ENCODE measurements at regions not wholly inside any gene's neighbourhood (a gene's known extent, or its start where the extent isn't known, plus 50 kb on each side); places are given as distances from the start of the nearest gene placed in this dataset.
"Not testable (repeated sequence)": the region's sequence is repeated elsewhere in the genome, so short reads cannot be mapped to it uniquely, and the experiment has no call there.

- no peak overlapping the region for H3K4me3 ChIP-seq (ENCODE audit: low read depth, low read length)
- H3K27me3 ChIP-seq (ENCODE audit: control insufficient read depth, insufficient read depth, low read length), result no peaks in the 10 kb centered on the region
- no peaks in the 10 kb centered on the region for H3K4me1 ChIP-seq (ENCODE audit: control insufficient read depth, insufficient read depth, low read length)
- no peaks in the 10 kb centered on the region for H3K9me3 ChIP-seq (ENCODE audit: control insufficient read depth, insufficient read depth, low read length)
- DNase-seq (ENCODE audit: low read depth in 4 of 6, low spot score in 6 of 6), result no peak
- no peaks in the 10 kb centered on the region for H3K36me3 ChIP-seq (ENCODE audit: control insufficient read depth, insufficient read depth, low read length)
- H3K27ac ChIP-seq (ENCODE audit: low read depth, low read length), result no peak overlapping the region
Observed at GRCh38 chr13:80903911-80904310, 563.0 kb upstream of the SPRY2 start.

DNA sequence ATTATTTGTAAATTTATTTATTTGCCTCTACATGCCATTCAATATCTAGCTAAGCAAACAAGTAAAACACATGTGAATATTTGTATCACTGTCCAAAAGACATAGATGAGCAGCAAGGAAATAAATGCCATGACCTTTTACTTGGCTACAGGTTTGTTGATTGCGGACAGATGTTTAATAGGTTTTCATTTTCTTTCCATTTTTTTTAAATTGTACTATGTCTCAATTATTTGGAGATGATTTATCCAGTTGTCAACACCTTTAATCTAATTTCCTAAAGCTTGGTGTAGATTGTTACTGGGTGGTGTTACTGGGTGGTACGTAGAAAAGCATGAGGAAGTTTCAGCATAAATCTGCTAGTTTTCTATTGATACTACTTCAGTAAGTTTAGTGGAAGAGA, 560.6 kb upstream of the SPRY2 start:
- no CpG with 5 or more reads among the region's 2 CpGs for WGBS (ENCODE audit: insufficient coverage)
- no peak overlapping the region for H3K27ac ChIP-seq (ENCODE audit: low read depth, low read length)
- no peaks in the 10 kb centered on the region for H3K4me1 ChIP-seq (ENCODE audit: control insufficient read depth, insufficient read depth, low read length)
- peak in 1 of 6 donors; percentile 9 for DNase-seq (ENCODE audit: low read depth in 4 of 6, low spot score in 6 of 6)
- no peak overlapping the region for H3K4me3 ChIP-seq (ENCODE audit: low read depth, low read length)
- no peaks in the 10 kb centered on the region for H3K27me3 ChIP-seq (ENCODE audit: control insufficient read depth, insufficient read depth, low read length)
- H3K9me3 ChIP-seq (ENCODE audit: control insufficient read depth, insufficient read depth, low read length), result no peaks in the 10 kb centered on the region
- H3K36me3 ChIP-seq (ENCODE audit: control insufficient read depth, insufficient read depth, low read length), result no peaks in the 10 kb centered on the region

- Histone ChIP-seq H3K27ac (ENCODE audit: low read depth, low read length) (no peak overlapping the region), H3K36me3 (ENCODE audit: control insufficient read depth, insufficient read depth, low read length) (no peaks in the 10 kb centered on the region), H3K4me3 (ENCODE audit: low read depth, low read length) (no peak overlapping the region), H3K9me3 (ENCODE audit: control insufficient read depth, insufficient read depth, low read length) (no peaks in the 10 kb centered on the region), H3K27me3 (ENCODE audit: control insufficient read depth, insufficient read depth, low read length) (no peaks in the 10 kb centered on the region), H3K4me1 (ENCODE audit: control insufficient read depth, insufficient read depth, low read length) (no peaks in the 10 kb centered on the region)
- peak in 2 of 6 donors; percentile 37 to 57 for DNase-seq (ENCODE audit: low read depth in 4 of 6, low spot score in 6 of 6)
- WGBS (ENCODE audit: insufficient coverage), result 70% methylated on average over 2 of the region's 6 CpGs
Observed at GRCh38 chr13:80901111-80901510, 560.2 kb upstream of the SPRY2 start.

DNA sequence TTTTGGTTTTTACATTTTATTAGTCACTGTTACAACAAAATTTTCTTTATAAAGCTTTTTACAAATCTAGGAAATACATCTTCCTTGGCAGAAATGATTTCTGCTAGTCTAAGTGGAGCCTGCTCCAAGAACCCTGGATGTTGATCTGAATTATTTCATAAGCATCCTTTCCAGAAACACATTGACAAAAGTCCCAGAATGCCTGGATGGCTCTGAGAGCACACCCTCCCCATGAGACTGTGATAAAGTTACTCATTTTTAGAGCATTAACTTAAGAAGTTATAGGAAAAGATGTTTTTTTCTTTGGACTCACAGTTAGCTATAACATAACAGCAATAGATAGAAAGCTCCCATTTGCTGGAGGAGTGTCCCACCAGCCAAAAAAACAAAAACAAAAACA, 559.6 kb upstream of the SPRY2 start:
- peak in 1 of 6 donors; percentile 70 for DNase-seq (ENCODE audit: low read depth in 4 of 6, low spot score in 6 of 6)
- Histone ChIP-seq H3K36me3 (ENCODE audit: control insufficient read depth, insufficient read depth, low read length) (no peaks in the 10 kb centered on the region), H3K27me3 (ENCODE audit: control insufficient read depth, insufficient read depth, low read length) (no peaks in the 10 kb centered on the region), H3K27ac (ENCODE audit: low read depth, low read length) (no peak overlapping the region), H3K4me3 (ENCODE audit: low read depth, low read length) (no peak overlapping the region), H3K4me1 (ENCODE audit: control insufficient read depth, insufficient read depth, low read length) (no peaks in the 10 kb centered on the region), H3K9me3 (ENCODE audit: control insufficient read depth, insufficient read depth, low read length) (no peaks in the 10 kb centered on the region)

DNA sequence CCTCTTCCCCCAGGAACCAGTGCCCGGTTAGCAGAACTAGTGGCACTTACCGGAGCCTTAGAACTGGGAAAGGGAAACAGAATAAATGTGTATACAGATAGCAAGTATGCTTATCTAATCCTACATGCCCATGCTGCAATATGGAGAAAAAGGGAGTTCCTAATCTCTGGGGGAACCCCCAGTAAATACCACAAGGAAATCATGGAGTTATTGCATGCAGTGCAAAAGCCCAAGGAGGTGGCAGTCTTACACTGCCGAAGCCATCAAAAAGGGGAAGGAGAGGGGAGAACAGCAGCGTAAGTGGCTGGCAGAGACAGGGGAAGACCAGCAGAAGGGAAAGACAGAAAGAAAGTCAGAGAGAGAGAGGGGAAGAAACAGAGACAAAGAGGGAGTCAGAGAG, 556.7 kb upstream of the SPRY2 start:
- H3K4me3 ChIP-seq (ENCODE audit: low read depth, low read length); H3K4me1 ChIP-seq (ENCODE audit: control insufficient read depth, insufficient read depth, low read length); H3K9me3 ChIP-seq (ENCODE audit: control insufficient read depth, insufficient read depth, low read length); H3K27ac ChIP-seq (ENCODE audit: low read depth, low read length); H3K27me3 ChIP-seq (ENCODE audit: control insufficient read depth, insufficient read depth, low read length); H3K36me3 ChIP-seq (ENCODE audit: control insufficient read depth, insufficient read depth, low read length); DNase-seq (ENCODE audit: low read depth in 4 of 6, low spot score in 6 of 6): not testable (repeated sequence)
- WGBS (ENCODE audit: insufficient coverage), result 76% methylated on average over 2 of the region's 4 CpGs

GRCh38 chr13:80894917-80895316, 554.0 kb upstream of the SPRY2 start:
- Histone ChIP-seq H3K4me3 (ENCODE audit: low read depth, low read length) (no peak overlapping the region), H3K4me1 (ENCODE audit: control insufficient read depth, insufficient read depth, low read length) (no peaks in the 10 kb centered on the region), H3K27ac (ENCODE audit: low read depth, low read length) (no peak overlapping the region), H3K36me3 (ENCODE audit: control insufficient read depth, insufficient read depth, low read length) (no peaks in the 10 kb centered on the region), H3K27me3 (ENCODE audit: control insufficient read depth, insufficient read depth, low read length) (no peaks in the 10 kb centered on the region), H3K9me3 (ENCODE audit: control insufficient read depth, insufficient read depth, low read length) (no peaks in the 10 kb centered on the region)
- WGBS (ENCODE audit: insufficient coverage), result no CpG with 5 or more reads among the region's 1 CpG
- DNase-seq (ENCODE audit: low read depth in 4 of 6, low spot score in 6 of 6), result no peak

- no peaks in the 10 kb centered on the region for H3K36me3 ChIP-seq (ENCODE audit: control insufficient read depth, insufficient read depth, low read length)
- no peak for DNase-seq (ENCODE audit: low read depth in 4 of 6, low spot score in 6 of 6)
- H3K4me3 ChIP-seq (ENCODE audit: low read depth, low read length), result no peak overlapping the region
- H3K27me3 ChIP-seq (ENCODE audit: control insufficient read depth, insufficient read depth, low read length), result no peaks in the 10 kb centered on the region
- H3K9me3 ChIP-seq (ENCODE audit: control insufficient read depth, insufficient read depth, low read length), result no peaks in the 10 kb centered on the region
- no peak overlapping the region for H3K27ac ChIP-seq (ENCODE audit: low read depth, low read length)
- WGBS (ENCODE audit: insufficient coverage), result no CpG with 5 or more reads among the region's 1 CpG
- no peaks in the 10 kb centered on the region for H3K4me1 ChIP-seq (ENCODE audit: control insufficient read depth, insufficient read depth, low read length)
Observed at GRCh38 chr13:80889829-80890228, 548.9 kb upstream of the SPRY2 start.

- Histone ChIP-seq H3K27ac (ENCODE audit: low read depth, low read length) (no peak overlapping the region), H3K36me3 (ENCODE audit: control insufficient read depth, insufficient read depth, low read length) (no peaks in the 10 kb centered on the region), H3K27me3 (ENCODE audit: control insufficient read depth, insufficient read depth, low read length) (no peaks in the 10 kb centered on the region), H3K9me3 (ENCODE audit: control insufficient read depth, insufficient read depth, low read length) (no peaks in the 10 kb centered on the region), H3K4me1 (ENCODE audit: control insufficient read depth, insufficient read depth, low read length) (no peaks in the 10 kb centered on the region), H3K4me3 (ENCODE audit: low read depth, low read length) (no peak overlapping the region)
- DNase-seq (ENCODE audit: low read depth in 4 of 6, low spot score in 6 of 6), result no peak
- 88% methylated on average over 1 of the region's 2 CpGs for WGBS (ENCODE audit: insufficient coverage)
Observed at GRCh38 chr13:80888390-80888789, 547.5 kb upstream of the SPRY2 start.

DNA sequence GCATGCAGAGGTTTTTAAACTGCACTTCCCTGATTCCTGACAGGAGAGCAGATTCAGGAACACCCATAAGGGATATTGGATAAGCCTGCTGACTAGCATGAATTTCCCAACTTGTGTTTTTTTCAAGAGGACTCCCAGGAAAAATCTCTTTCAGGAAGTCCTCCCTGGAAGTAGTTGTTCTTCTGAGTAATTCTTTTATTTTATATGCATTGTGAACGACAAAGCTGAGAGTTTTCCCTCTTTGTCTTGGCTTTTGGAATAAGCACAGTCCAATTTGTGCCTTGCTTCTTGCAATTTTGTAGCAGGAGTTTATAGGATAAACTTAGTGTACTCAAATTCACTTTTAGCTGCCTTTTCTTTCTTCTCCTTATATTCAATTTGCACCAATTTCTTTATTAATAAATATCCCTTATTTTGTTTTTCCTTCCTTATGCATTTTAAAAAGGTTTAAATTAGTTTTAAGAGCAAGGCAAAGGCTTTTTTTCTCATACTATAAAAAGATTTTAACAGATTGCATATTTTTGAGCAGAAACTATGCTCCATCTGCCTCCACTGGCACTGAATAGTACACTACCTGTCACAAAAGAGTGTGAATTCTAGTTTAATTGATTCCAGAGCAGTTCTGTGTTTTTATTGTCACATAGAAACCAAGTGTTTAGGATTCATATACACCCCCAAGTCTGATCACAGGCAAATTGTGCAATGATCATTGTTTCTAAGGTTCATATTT, 543.3 kb upstream of the SPRY2 start:
- H3K27ac ChIP-seq (ENCODE audit: low read depth, low read length), result no peak overlapping the region
- no CpG with 5 or more reads among the region's 1 CpG for WGBS (ENCODE audit: insufficient coverage)
- peak in 2 of 6 donors; percentile 23 to 85 for DNase-seq (ENCODE audit: low read depth in 4 of 6, low spot score in 6 of 6)
- H3K36me3 ChIP-seq (ENCODE audit: control insufficient read depth, insufficient read depth, low read length), result no peaks in the 10 kb centered on the region
- no peaks in the 10 kb centered on the region for H3K9me3 ChIP-seq (ENCODE audit: control insufficient read depth, insufficient read depth, low read length)
- no peak overlapping the region for H3K4me3 ChIP-seq (ENCODE audit: low read depth, low read length)
- H3K27me3 ChIP-seq (ENCODE audit: control insufficient read depth, insufficient read depth, low read length), result no peaks in the 10 kb centered on the region
- H3K4me1 ChIP-seq (ENCODE audit: control insufficient read depth, insufficient read depth, low read length), result no peaks in the 10 kb centered on the region

DNA sequence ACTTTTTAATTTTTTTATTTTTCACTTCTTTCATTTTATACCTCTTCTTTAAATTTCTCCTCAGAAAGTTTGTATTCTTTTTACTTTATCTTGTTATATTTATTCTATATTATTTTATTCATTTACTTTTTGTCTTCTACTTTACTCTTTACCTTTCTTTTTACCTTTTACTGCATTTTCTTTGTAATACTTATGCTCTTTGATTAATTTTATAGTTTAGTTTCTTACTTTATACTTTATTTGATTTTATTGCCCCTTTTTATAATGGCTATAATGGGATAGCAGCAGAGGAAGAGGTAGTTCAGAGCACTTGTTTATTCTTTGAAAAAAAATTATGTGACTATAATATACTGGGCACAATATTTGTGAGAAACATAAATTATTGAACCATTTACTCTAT, 542.6 kb upstream of the SPRY2 start:
- Histone ChIP-seq H3K9me3 (ENCODE audit: control insufficient read depth, insufficient read depth, low read length) (no peaks in the 10 kb centered on the region), H3K27ac (ENCODE audit: low read depth, low read length) (no peak overlapping the region), H3K36me3 (ENCODE audit: control insufficient read depth, insufficient read depth, low read length) (no peaks in the 10 kb centered on the region), H3K4me1 (ENCODE audit: control insufficient read depth, insufficient read depth, low read length) (no peaks in the 10 kb centered on the region), H3K4me3 (ENCODE audit: low read depth, low read length) (no peak overlapping the region), H3K27me3 (ENCODE audit: control insufficient read depth, insufficient read depth, low read length) (no peaks in the 10 kb centered on the region)
- DNase-seq (ENCODE audit: low read depth in 4 of 6, low spot score in 6 of 6), result no peak
